Common myeloid progenitor, CD34-positive (primary cell): ENCODE measurements at regions not wholly inside any gene's neighbourhood (a gene's known extent, or its start where the extent isn't known, plus 50 kb on each side); places are given as distances from the start of the nearest gene placed in this dataset.
"Not testable (repeated sequence)": the region's sequence is repeated elsewhere in the genome, so short reads cannot be mapped to it uniquely, and the experiment has no call there.

Source experiments
- CTCF ChIA-PET: fragments of 350-600 bp; sonication (Branson Sonifier 250); formaldehyde crosslinking; loops from one replicate; lab custom pipeline; 2021; ENCODE audit warnings: antibody characterized with exemption; lab: Charles Lee
- POLR2A ChIA-PET: fragments of 350-600 bp; sonication (Branson Sonifier 250); formaldehyde crosslinking; loops from one replicate; lab custom pipeline; 2021; ENCODE audit warnings: antibody characterized with exemption; lab: Charles Lee
- DNase-seq, 3 donors: peaks; one replicate each; pipeline versions ENCODE4 v3.0.0 to v3.0.0-alpha.2; 2013
- H3K27ac ChIP-seq, 2 experiments: 1 replicate in 1 of 2; 2 replicates in 1 of 2; pipeline ENCODE4 v1.7.0; 2013; ENCODE audit warnings: inconsistent platforms in 2 of 2, low read length in 2 of 2, mild to moderate bottlenecking in 2 of 2, low read depth in 1 of 2, moderate library complexity in 1 of 2; ENCODE audit not compliant: severe bottlenecking in 2 of 2, insufficient read depth in 1 of 2, poor library complexity in 1 of 2
- H3K27me3 ChIP-seq, 5 experiments: replicated peaks in 2 of 5; 1 replicate in 3 of 5; 2 replicates in 2 of 5; pipeline versions ENCODE4 v1.6.1 to v1.7.0; 2013; ENCODE audit warnings: low read length in 4 of 5, mild to moderate bottlenecking in 2 of 5, moderate library complexity in 2 of 5, inconsistent platforms in 1 of 5; ENCODE audit not compliant: insufficient read depth in 5 of 5, control insufficient read depth in 4 of 5
- H3K36me3 ChIP-seq, 4 experiments: 1 replicate in 2 of 4; 2 replicates in 2 of 4; pipeline versions ENCODE4 v1.6.1 to v1.7.0; 2013; ENCODE audit warnings: low read length in 3 of 4, control low read depth in 1 of 4, mild to moderate bottlenecking in 1 of 4; ENCODE audit not compliant: control insufficient read depth in 4 of 4, insufficient read depth in 4 of 4
- H3K4me1 ChIP-seq, 4 experiments: 1 replicate in 3 of 4; 2 replicates in 1 of 4; pipeline versions ENCODE4 v1.6.1 to v1.7.1; 2013; ENCODE audit warnings: low read length in 3 of 4, mild to moderate bottlenecking in 3 of 4, control low read depth in 1 of 4, inconsistent platforms in 1 of 4, moderate library complexity in 1 of 4; ENCODE audit not compliant: control insufficient read depth in 4 of 4, insufficient read depth in 4 of 4; ENCODE audit errors: control extremely low read depth in 1 of 4
- H3K4me3 ChIP-seq, 7 experiments: 1 replicate in 4 of 7; 2 replicates in 3 of 7; pipeline versions ENCODE4 v1.5.1 to v1.7.0; 2013; ENCODE audit warnings: mild to moderate bottlenecking in 7 of 7, low read length in 6 of 7, moderate library complexity in 6 of 7, inconsistent platforms in 2 of 7, low read depth in 2 of 7, control low read depth in 1 of 7; ENCODE audit not compliant: insufficient read depth in 4 of 7, control insufficient read depth in 1 of 7; ENCODE audit errors: extremely low read depth in 1 of 7
- H3K9me3 ChIP-seq, 5 experiments: 1 replicate in 4 of 5; 2 replicates in 1 of 5; pipeline versions ENCODE4 v1.6.1 to v1.7.1; 2013; ENCODE audit warnings: low read length in 4 of 5, mild to moderate bottlenecking in 2 of 5, inconsistent platforms in 1 of 5, low read depth in 1 of 5, moderate library complexity in 1 of 5; ENCODE audit not compliant: control insufficient read depth in 4 of 5, insufficient read depth in 2 of 5; ENCODE audit errors: control extremely low read depth in 1 of 5
- WGBS: methylation state at CpG from one replicate; pipeline ENCODE4 v1.1.5; 2013; ENCODE audit not compliant: insufficient coverage; 5-methylcytosine and 5-hydroxymethylcytosine counted together

DNA sequence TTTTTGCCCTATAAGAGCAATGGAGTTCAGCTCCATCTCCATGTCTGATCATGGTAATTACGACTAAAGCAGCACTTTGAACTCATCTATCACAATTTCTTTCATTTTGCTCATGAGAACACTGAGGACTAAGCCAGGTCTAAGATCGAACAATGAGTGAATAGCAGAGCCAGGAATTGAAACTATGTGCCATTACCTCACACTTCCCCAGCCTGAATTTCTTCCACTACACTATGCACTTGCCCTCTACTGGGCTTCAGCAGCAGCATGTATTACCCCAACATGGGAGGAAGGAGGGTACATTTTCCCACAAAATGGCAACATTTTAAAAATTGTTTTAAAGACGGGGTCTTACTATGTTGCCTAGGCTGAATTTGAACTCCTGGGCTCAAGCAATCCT lies 274.7 kb upstream of the FGF13 start:
- no peak for DNase-seq
- H3K27ac ChIP-seq, result no peak overlapping the region
- no peak overlapping the region for H3K4me3 ChIP-seq
- H3K9me3 ChIP-seq, result no peaks in the 10 kb centered on the region
- WGBS, result 69% methylated on average over 2 of the region's 3 CpGs
- no peaks in the 10 kb centered on the region for H3K4me1 ChIP-seq
- no peaks in the 10 kb centered on the region for H3K27me3 ChIP-seq
- H3K36me3 ChIP-seq, result no peaks in the 10 kb centered on the region
- ChIA-PET POLR2A (no interaction called here), CTCF (no interaction called here)

DNA sequence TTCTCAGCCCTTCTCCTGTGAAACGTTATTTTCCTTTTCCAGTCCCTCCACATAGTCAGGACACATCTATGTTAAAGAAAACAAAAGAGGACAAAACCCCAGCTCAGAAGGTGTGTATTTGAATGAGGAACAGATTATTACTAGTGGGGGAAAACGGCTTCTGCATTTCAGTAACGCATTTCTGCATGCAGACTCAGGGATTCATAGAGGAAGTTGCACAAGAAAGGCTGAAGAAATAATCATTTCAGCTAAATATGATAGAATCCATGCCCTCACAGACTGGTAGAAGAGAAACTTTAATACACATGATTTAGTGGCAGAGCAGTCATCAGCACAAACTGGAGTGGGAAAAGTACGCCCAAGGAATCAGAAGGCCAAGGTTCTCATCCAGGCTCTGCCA lies 270.8 kb upstream of the FGF13 start:
- Histone ChIP-seq H3K9me3 (no peaks in the 10 kb centered on the region), H3K27me3 (no peaks in the 10 kb centered on the region), H3K36me3 (no peaks in the 10 kb centered on the region), H3K4me3 (no peak overlapping the region), H3K4me1 (no peaks in the 10 kb centered on the region), H3K27ac (no peak overlapping the region)
- DNase-seq, result peak in 2 of 3 donors; percentile 40 to 52
- CTCF ChIA-PET, result no interaction called here
- 40% methylated on average over 1 of the region's 4 CpGs for WGBS
- POLR2A ChIA-PET, result no interaction called here

DNA sequence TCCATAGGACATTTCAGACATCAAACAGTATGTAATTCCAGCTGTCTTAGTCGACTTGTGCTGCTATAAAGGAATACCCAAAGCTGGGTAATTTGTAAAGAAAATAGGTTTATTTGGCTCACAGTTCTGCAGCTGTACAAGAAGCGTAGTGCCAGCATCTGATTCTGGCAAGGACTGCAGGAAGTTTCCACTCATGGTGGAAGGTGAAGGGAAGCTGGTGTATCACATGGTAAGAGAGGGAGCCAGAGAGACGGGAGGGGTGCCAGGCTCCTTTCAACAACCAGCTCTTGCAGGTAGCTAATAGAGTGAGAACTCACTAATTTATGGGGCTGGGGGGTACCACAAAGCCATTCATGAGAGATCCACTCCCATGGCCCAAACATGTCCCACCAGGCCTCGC lies 253.0 kb upstream of the FGF13 start:
- CTCF ChIA-PET, result no interaction called here
- no peaks in the 10 kb centered on the region for H3K36me3 ChIP-seq
- H3K9me3 ChIP-seq, result no peaks in the 10 kb centered on the region
- H3K4me1 ChIP-seq, result no peaks in the 10 kb centered on the region
- no peak for DNase-seq
- H3K27ac ChIP-seq, result no peak overlapping the region
- H3K4me3 ChIP-seq, result no peak overlapping the region
- POLR2A ChIA-PET, result no interaction called here
- H3K27me3 ChIP-seq, result peaks cover 0 to 2% (median 0%) of the 10 kb centered on the region in 5 experiments
- WGBS, result 63% methylated on average over 2 of the region's 4 CpGs

DNA sequence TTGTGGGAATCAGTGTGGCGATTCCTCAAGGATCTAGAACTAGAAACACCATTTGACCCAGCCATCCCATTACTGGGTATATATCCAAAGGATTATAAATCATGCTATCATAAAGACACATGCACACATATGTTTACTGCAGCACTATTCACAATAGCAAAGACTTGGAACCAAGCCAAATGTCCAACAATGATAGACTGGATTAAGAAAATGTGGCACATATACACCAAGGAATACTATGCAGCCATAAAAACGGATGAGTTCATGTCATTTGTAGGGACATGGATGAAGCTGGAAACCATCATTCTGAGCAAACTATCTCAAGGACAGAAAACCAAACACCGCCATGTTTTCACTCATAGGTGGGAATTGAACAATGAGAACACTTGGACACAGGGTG lies 250.9 kb upstream of the FGF13 start:
- H3K4me1 ChIP-seq, H3K9me3 ChIP-seq, H3K27ac ChIP-seq, H3K4me3 ChIP-seq, H3K36me3 ChIP-seq, H3K27me3 ChIP-seq, DNase-seq, CTCF ChIA-PET, POLR2A ChIA-PET: not testable (repeated sequence)
- 84% methylated on average over 2 of the region's 3 CpGs for WGBS

DNA sequence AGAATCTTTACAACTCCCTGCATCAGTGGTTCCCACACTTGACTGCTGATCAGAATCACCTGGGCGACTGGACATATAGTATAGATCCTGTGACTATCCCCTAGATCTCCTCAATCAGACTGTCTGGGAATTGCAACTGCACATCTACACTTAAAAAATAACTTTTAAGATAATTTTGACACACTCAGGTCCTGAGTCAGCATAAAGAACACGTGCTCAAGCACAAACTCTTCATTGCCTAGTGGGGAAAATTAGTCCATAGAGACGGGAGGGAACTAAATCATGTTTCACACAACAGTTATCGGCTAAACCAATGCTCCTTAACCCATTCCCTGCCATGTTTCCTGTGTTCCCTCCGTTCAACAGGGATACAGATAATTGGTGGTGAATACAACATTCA lies 243.5 kb upstream of the FGF13 start:
- H3K4me3 ChIP-seq, result no peak overlapping the region
- no peaks in the 10 kb centered on the region for H3K36me3 ChIP-seq
- 64% methylated on average over 5 of the region's 5 CpGs for WGBS
- CTCF ChIA-PET, result no interaction called here
- no peaks in the 10 kb centered on the region for H3K4me1 ChIP-seq
- H3K27ac ChIP-seq, result no peak overlapping the region
- no peak for DNase-seq
- POLR2A ChIA-PET, result no interaction called here
- no peaks in the 10 kb centered on the region for H3K27me3 ChIP-seq
- no peaks in the 10 kb centered on the region for H3K9me3 ChIP-seq

DNA sequence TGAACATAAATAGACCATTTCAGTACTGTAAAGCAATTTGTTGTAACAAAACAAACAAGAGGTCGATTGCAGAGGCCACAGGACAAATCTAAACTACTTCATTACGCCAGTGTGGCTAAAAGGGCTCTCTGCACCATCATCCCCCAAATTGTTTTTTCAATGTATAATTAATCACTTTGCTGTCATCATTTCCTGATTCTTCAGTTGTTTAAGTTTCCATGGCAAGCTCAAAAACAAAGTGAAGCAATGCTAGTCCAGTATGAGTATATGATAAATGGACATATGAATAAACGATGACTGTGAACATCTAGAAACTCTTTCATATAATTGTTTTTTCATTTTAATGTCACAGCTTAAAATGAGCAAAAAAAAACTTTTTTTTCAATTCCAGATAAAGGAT lies 235.4 kb upstream of the FGF13 start:
- H3K27me3 ChIP-seq, result no peaks in the 10 kb centered on the region
- 36% methylated on average over 2 of the region's 3 CpGs for WGBS

DNA sequence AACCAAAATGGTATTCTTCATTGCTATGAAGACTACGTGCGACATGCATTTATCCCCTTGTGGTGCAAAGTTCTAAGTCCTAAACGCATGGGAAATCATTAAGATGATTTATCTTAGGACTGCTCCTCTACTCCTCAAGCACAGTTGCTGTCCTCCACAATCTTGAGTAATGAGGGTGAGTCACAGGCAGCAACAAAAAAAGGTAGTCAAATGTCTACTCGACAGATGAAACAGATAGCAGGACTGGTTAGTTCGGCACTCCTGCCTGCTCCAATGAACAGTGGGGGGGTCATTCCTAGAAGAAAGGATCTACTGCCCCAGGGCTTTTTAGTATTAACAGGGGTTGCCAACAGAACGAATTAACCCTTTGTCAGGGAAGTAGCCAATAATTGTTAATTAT lies 233.7 kb upstream of the FGF13 start:
- 96% methylated on average over 6 of the region's 6 CpGs for WGBS
- CTCF ChIA-PET, result no interaction called here
- Histone ChIP-seq H3K27me3 (no peaks in the 10 kb centered on the region), H3K9me3 (no peaks in the 10 kb centered on the region), H3K36me3 (no peaks in the 10 kb centered on the region), H3K4me3 (no peak overlapping the region), H3K4me1 (no peaks in the 10 kb centered on the region), H3K27ac (no peak overlapping the region)
- POLR2A ChIA-PET, result no interaction called here
- peak in 1 of 3 donors; percentile 13 for DNase-seq

More for the DNA sequence above, 235.4 kb upstream of the FGF13 start:
- ChIA-PET POLR2A (no interaction called here), CTCF (no interaction called here)
- H3K9me3 ChIP-seq, result no peaks in the 10 kb centered on the region
- DNase-seq, result peak in 2 of 3 donors; percentile 59 to 74
- H3K36me3 ChIP-seq, result no peaks in the 10 kb centered on the region
- H3K4me1 ChIP-seq, result no peaks in the 10 kb centered on the region
- no peak overlapping the region for H3K4me3 ChIP-seq
- H3K27ac ChIP-seq, result no peak overlapping the region
